RWPE1 (cell line): ENCODE measurements at regions not wholly inside any gene's neighbourhood (a gene's known extent, or its start where the extent isn't known, plus 50 kb on each side); places are given as distances from the start of the nearest gene placed in this dataset.

ENCODE experiments used
- CTCF ChIA-PET: fragments of 350-600 bp; sonication (Branson Sonifier 250); formaldehyde crosslinking; extraction: SDS; loops from one replicate; lab custom pipeline; 2021; lab: Yijun Ruan, JAX
- POLR2A ChIA-PET: fragments of 400-600 bp; formaldehyde crosslinking; extraction: SDS; loops from one replicate; lab custom pipeline; 2020; ENCODE audit warnings: antibody characterized with exemption; ENCODE audit not compliant: low non-redundant PET; lab: Yijun Ruan, JAX
- DNase-seq: peaks from one replicate; pipeline ENCODE4 v3.0.0; 2012; ENCODE audit warnings: low spot score
- H3K27ac ChIP-seq: fragments of 450-650 bp; 2 replicates; pipeline ENCODE4 v1.5.1; 2017
- TF ChIP-seq, protein P1 (sequence below): fragments of 450-650 bp; conservative IDR thresholded peaks from 2 replicates; pipeline ENCODE4 v1.5.1; 2017; ENCODE audit warnings: low read depth, mild to moderate bottlenecking

DNA sequence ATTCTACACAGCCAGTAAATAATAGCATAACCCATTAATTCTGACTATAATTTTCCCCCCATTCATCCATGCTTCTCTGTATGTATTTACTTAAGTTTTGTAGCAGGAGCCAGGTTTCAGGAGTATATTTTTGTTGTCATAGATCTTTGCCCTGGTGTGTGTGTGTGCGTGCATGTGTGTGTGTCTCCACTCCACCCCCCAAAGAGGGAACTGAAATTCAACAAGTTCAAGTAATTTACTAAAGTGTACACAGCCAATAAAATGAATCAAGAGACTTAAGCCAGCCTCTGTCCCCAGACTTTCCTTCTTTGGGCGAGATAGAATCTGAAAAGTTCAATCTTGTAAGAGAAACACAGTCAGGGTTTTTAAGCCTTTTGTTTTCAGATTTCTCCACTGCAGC, 792.0 kb downstream of the MED13L start:
- no peak for DNase-seq
- POLR2A ChIA-PET = no interaction called here
- no peak overlapping the region for H3K27ac ChIP-seq
- CTCF ChIA-PET = interaction anchor here (1.2 kb wide), 1 partner anchor 9 kb away, joined by 4 read pairs; no protein-coding TSS in a partner anchor
- TF ChIP-seq, protein P1, sequence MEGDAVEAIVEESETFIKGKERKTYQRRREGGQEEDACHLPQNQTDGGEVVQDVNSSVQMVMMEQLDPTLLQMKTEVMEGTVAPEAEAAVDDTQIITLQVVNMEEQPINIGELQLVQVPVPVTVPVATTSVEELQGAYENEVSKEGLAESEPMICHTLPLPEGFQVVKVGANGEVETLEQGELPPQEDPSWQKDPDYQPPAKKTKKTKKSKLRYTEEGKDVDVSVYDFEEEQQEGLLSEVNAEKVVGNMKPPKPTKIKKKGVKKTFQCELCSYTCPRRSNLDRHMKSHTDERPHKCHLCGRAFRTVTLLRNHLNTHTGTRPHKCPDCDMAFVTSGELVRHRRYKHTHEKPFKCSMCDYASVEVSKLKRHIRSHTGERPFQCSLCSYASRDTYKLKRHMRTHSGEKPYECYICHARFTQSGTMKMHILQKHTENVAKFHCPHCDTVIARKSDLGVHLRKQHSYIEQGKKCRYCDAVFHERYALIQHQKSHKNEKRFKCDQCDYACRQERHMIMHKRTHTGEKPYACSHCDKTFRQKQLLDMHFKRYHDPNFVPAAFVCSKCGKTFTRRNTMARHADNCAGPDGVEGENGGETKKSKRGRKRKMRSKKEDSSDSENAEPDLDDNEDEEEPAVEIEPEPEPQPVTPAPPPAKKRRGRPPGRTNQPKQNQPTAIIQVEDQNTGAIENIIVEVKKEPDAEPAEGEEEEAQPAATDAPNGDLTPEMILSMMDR = no peak

GRCh38 chr12:115482943-115483342, 794.5 kb downstream of the MED13L start:
- ChIA-PET POLR2A (no interaction called here), CTCF (no interaction called here)
- H3K27ac ChIP-seq = no peak overlapping the region
- TF ChIP-seq, protein P1 = no peak
- DNase-seq = no peak

GRCh38 chr12:115481141-115481540, 796.4 kb downstream of the MED13L start:
- TF ChIP-seq, protein P1 = no peak
- POLR2A ChIA-PET = no interaction called here
- H3K27ac ChIP-seq = no peak overlapping the region
- no peak for DNase-seq
- CTCF ChIA-PET = no interaction called here

DNA sequence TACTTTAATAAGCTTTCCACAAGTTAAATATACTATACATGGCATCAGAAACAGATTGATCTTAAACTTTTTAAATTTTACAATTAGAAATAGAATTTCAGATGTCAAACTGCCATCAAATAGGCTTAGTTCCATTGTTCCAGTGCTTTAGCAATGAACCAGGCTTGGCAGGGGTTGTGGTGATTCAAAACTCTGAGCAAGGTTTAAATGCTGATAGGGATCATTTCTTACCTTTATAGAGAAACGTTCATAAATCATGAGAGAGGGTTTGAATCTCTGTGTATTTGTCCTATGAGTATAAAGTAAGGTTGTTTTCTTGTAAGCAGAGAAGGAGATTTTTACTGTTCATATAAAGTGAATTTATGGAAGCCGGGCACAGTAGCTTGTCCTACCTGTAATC, 794.5 kb upstream of the TBX3 start:
- ChIA-PET CTCF (no interaction called here), POLR2A (no interaction called here)
- TF ChIP-seq, protein P1 = no peak
- H3K27ac ChIP-seq = no peak overlapping the region
- no peak for DNase-seq

GRCh38 chr12:115474539-115475353, 790.8 kb upstream of the TBX3 start:
- TF ChIP-seq, protein P1 = no peak
- DNase-seq = no peak
- ChIA-PET POLR2A (no interaction called here), CTCF (interaction anchor here (0.7 kb wide), 1 partner anchor 120 kb away, joined by 3 read pairs; no protein-coding TSS in a partner anchor)
- no peak overlapping the region for H3K27ac ChIP-seq

GRCh38 chr12:115473257-115473956, 789.4 kb upstream of the TBX3 start:
- TF ChIP-seq, protein P1 = no peak
- POLR2A ChIA-PET = no interaction called here
- no peak overlapping the region for H3K27ac ChIP-seq
- DNase-seq = no peak
- CTCF ChIA-PET = interaction anchor here (0.6 kb wide), 1 partner anchor 791 kb away, joined by 9 read pairs; no protein-coding TSS in a partner anchor
